GM20000 (cell line): ENCODE measurements at regions not wholly inside any gene's neighbourhood (a gene's known extent, or its start where the extent isn't known, plus 50 kb on each side); places are given as distances from the start of the nearest gene placed in this dataset.
"Not testable (repeated sequence)": the region's sequence is repeated elsewhere in the genome, so short reads cannot be mapped to it uniquely, and the experiment has no call there.

ENCODE experiments used
- DNase-seq: peaks from one replicate; pipeline ENCODE4 v3.0.0; 2012; ENCODE audit warnings: low spot score
- TF ChIP-seq, protein P1 (sequence below): IDR thresholded peaks from 2 replicates; pipeline ENCODE4 v1.5.1; 2012; ENCODE audit warnings: mild to moderate bottlenecking, control low read depth; ENCODE audit errors: extremely low read depth, missing control alignments

DNA sequence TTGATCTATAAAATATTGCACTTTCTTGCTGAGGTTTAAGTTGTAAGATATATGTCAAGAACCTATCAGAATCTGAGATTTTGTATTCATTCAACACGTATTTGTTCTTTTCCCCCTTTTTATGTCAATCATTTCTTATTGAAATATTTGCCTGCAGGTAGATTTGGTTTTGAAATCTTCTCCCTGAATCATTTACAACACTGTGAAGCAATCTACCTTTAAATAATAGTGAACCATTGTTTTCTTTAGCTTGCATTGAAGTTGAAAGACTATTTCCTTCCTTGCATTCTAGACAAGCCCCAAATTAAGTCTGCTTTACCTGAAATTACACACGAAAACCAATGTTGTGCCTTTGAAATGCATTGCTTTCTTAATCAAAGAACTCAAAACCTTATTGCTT, 460.2 kb downstream of the KIF2B start:
- DNase-seq, result no peak
- TF ChIP-seq, protein P1, sequence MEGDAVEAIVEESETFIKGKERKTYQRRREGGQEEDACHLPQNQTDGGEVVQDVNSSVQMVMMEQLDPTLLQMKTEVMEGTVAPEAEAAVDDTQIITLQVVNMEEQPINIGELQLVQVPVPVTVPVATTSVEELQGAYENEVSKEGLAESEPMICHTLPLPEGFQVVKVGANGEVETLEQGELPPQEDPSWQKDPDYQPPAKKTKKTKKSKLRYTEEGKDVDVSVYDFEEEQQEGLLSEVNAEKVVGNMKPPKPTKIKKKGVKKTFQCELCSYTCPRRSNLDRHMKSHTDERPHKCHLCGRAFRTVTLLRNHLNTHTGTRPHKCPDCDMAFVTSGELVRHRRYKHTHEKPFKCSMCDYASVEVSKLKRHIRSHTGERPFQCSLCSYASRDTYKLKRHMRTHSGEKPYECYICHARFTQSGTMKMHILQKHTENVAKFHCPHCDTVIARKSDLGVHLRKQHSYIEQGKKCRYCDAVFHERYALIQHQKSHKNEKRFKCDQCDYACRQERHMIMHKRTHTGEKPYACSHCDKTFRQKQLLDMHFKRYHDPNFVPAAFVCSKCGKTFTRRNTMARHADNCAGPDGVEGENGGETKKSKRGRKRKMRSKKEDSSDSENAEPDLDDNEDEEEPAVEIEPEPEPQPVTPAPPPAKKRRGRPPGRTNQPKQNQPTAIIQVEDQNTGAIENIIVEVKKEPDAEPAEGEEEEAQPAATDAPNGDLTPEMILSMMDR, result no peak

DNA sequence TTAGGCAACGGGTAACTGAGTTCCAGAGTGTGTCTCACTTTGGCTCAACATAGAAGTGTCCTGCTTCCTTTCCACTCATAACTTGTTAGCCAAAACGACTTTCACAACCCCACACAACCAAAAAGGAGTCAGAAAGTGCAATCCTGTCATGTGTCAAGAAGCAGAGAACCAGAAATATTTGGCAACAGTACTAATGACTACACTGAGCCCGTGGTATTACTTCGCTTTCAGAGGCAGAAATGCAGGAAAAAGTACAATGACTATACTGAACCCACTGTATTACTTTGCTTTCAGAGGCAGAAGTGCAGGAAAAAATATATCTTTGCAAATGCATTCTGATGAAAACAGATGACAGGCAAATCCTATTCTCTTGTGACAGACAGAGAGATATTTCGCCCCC, 484.6 kb downstream of the KIF2B start:
- no peak for DNase-seq
- TF ChIP-seq, protein P1, result no peak

- TF ChIP-seq, protein P1, result no peak
- DNase-seq, result no peak
Measured at GRCh38 chr17:54324813-54325212, 502.1 kb downstream of the KIF2B start.

DNA sequence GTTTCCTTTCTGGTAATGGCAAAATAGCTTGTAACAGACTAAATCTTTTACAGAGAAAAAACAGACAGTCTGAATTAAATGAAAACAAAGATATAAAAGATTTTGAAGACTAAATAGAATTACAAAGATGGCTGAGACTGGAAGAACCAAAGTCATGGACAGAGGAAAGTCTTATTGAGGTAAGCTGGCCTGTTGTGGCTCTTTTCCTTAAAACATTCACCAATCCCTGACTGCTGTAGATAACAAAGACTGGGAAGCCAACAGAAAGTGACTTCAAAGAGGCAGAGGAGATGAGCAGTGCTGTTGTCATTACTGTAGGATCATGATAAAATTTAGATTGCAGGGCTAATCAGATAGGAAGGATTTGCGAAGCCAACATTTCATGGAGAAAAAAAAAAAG, 517.0 kb downstream of the KIF2B start:
- no peak for DNase-seq
- TF ChIP-seq, protein P1, result no peak

DNA sequence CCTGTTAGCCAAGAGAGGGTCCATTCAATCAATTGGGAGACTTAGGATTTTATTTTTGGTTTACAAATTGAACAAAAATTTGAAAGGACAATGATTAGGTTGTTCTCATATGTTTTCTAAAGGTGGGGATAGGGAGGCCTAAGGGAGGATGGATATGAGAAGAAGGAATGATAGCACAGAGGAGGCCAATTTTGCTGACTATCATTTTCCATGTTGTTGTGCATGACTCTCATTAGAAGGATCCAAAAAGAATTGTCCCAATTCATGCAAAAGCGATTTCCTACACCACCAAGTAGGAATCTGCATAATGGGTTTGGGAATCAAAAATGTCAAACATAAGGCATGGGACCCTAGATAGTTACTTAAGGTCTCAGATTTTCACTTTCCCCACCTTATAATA, 524.8 kb downstream of the KIF2B start:
- TF ChIP-seq, protein P1, result no peak
- DNase-seq, result no peak

- TF ChIP-seq, protein P1, result no peak
- no peak for DNase-seq
Measured at GRCh38 chr17:54348234-54348633, 525.5 kb downstream of the KIF2B start.

- TF ChIP-seq, protein P1, result no peak
- no peak for DNase-seq
Measured at GRCh38 chr17:54353789-54354525, 531.2 kb downstream of the KIF2B start.

DNA sequence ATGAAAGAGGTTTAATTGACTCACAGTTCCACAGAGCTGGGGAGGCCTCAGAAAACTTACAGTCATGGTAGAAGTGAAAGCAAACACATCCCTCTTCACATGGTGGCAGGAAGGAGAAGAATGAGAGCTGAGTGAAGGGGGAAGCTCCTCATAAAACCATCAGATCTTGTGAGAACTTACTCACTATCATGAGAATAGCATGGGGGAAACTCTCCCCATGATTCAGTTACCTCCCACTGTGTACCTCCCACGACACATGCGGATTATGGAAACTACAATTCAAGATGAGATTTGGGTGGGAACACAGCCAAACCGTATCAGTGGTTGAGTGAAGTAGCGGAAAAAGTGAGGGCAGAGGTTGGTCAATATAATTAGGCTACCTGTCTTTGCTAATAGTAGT, 538.3 kb downstream of the KIF2B start:
- DNase-seq, result not testable (repeated sequence)
